NCI-H187 treated with DMSO at 0.1 percent for 48 hours (cell line): ENCODE measurements at regions not wholly inside any gene's neighbourhood (a gene's known extent, or its start where the extent isn't known, plus 50 kb on each side); places are given as distances from the start of the nearest gene placed in this dataset.
A peak's percentile ranks its signal among the peaks of the same experiment; 100 is the strongest.

ENCODE experiments used
- DNase-seq: peaks from one replicate; lab custom pipeline; 2025; lab: John Stamatoyannopoulos, UW

GRCh38 chr18:71503222-71503621 is 1040.9 kb downstream of the CBLN2 start:
- no peak for DNase-seq

GRCh38 chr18:71485611-71486010 is 1058.5 kb downstream of the CBLN2 start:
- DNase-seq, result no peak

GRCh38 chr18:71471963-71472725 is 1072.0 kb downstream of the CBLN2 start:
- DNase-seq, result no peak

GRCh38 chr18:71456206-71456605 is 1087.9 kb downstream of the CBLN2 start:
- DNase-seq, result no peak

- peak; percentile 3 for DNase-seq
These were observed 1093.9 kb downstream of the CBLN2 start for GRCh38 chr18:71450257-71450656.

GRCh38 chr18:71443706-71444480 is 1100.2 kb downstream of the CBLN2 start:
- no peak for DNase-seq

- no peak for DNase-seq
These were observed 1101.4 kb downstream of the CBLN2 start for GRCh38 chr18:71442731-71443141.

GRCh38 chr18:71441156-71441555 is 1103.0 kb downstream of the CBLN2 start:
- DNase-seq, result no peak

GRCh38 chr18:71437511-71437910 is 1106.6 kb downstream of the CBLN2 start:
- DNase-seq, result no peak

GRCh38 chr18:71433373-71433772 is 1110.8 kb downstream of the CBLN2 start:
- no peak for DNase-seq

- no peak for DNase-seq
These were observed 1112.5 kb downstream of the CBLN2 start for GRCh38 chr18:71431689-71432088.

GRCh38 chr18:71431171-71431570 is 1113.0 kb downstream of the CBLN2 start:
- no peak for DNase-seq

- no peak for DNase-seq
These were observed 1117.7 kb downstream of the CBLN2 start for GRCh38 chr18:71426441-71426840.

- DNase-seq, result no peak
These were observed 1116.4 kb downstream of the SOCS6 start for GRCh38 chr18:71405169-71405809.

- no peak for DNase-seq
These were observed 1114.7 kb downstream of the SOCS6 start for GRCh38 chr18:71403501-71403900.

GRCh38 chr18:71398531-71398930 is 1109.7 kb downstream of the SOCS6 start:
- DNase-seq, result peak; percentile 33

GRCh38 chr18:71388148-71388547 is 1099.3 kb downstream of the SOCS6 start:
- DNase-seq, result no peak

- no peak for DNase-seq
These were observed 1085.6 kb downstream of the SOCS6 start for GRCh38 chr18:71374294-71375000.

- DNase-seq, result no peak
These were observed 1083.2 kb downstream of the SOCS6 start for GRCh38 chr18:71371951-71372605.

GRCh38 chr18:71370671-71371445 is 1082.0 kb downstream of the SOCS6 start:
- no peak for DNase-seq

- DNase-seq, result no peak
These were observed 1081.2 kb downstream of the SOCS6 start for GRCh38 chr18:71370095-71370494.
